NCI-H1105 (cell line): ENCODE measurements at regions not wholly inside any gene's neighbourhood (a gene's known extent, or its start where the extent isn't known, plus 50 kb on each side); places are given as distances from the start of the nearest gene placed in this dataset.

Experiments used
- DNase-seq: peaks from one replicate; lab custom pipeline; 2025; lab: John Stamatoyannopoulos, UW

DNA sequence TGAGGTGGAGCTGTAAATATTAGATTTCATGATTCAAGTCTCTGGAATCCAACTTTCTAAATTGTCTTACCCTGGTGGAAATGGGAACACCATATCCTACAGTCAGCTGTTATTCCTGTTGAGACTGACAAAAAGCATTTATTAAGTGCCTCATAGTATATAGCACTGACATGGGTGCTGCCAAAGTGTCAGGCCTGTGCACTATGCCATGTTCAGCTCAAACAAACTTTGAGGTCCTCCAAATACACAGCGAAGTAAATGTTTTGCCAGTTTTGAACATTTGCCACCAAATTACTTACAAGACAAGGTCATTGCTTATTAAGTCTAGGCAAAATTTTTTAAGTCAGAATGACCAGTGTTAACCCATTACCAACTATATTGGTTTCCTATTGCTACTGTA lies 162.9 kb upstream of the SLC25A13 start:
- DNase-seq = no peak

DNA sequence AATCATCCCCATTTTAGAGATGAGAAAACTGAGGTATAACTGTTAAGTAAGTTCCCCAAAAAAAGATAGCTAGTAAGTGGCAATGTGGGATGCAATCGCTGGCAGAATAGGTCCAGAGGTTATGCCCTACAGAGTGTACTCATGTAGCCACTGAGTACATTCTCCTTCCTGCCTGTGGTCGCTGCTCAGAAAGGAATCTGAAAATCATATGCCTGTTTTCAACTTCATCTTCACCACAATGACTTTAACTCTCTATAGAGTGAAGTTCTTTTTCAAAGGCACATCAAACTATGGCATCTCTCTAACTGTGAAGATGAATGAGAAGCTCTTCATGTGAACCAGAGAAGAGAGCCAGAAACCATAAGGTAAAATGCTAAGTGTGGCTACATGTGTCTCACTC lies 162.2 kb upstream of the SLC25A13 start:
- no peak for DNase-seq

DNA sequence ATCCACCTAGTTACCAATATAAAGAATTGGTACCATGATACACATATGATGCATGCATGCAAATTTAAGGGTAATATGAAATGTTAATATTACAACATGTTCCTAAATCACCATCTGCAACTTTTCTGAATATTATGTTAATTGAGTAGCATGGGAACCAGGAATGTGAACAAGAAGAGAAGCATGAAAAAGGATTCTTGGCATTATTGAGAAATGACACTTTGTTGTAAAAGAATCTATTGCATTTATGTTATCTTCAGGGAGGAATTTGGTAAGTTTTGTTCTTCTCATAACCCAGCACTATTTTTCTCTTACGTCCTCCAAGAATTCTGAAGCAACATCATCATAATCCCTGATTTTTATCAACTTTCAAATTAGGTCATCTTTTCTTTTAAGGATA lies 159.9 kb upstream of the SLC25A13 start:
- DNase-seq = no peak

DNA sequence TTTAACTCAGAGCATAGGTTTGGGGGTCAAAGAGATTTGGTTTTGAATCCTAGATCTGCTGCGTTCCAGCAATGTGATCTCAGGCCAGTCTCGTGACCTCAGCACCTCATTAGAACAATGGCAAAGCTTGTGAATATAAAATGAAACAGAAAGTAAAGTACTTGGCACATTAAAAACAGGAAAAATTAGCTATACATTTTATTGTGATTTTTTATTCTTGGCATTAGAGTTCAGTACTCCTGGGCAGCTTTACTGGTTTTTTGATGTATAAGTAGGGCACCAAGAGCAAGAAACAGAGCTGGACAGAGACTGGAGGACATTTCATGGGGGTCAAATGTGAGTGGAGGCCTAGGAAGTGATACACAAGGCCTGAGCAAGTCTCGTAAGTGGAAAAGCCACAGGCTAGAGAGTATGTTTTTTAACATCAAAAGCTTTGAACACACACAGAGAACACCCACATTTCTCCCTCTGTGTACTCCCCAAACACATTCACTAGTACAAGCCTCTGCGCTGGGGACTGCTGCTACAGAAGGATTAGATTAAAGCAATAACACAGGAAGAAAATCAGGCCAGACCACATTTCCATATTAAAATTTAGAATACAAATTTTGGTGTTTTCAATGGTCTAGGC lies 157.2 kb upstream of the SLC25A13 start:
- no peak for DNase-seq

DNA sequence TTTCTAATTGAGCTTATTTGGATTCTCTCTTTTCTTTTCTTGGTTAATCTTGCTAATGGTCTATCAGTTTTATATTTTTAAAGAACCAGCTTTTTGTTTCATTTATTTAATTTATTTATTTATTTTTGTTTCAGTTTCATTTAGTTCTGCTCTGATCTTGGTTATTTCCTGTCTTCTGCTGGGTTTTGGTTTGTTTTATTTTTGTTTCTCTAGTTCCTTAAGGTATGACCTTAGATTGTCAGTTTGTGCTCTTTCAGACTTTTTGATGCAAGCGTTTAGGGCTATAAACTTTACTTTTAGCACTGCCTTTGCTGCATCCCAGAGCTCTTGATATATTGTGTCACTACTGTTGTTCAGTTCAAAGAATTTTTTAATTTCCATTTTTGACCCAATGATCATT lies 149.7 kb upstream of the SLC25A13 start:
- DNase-seq = no peak

DNA sequence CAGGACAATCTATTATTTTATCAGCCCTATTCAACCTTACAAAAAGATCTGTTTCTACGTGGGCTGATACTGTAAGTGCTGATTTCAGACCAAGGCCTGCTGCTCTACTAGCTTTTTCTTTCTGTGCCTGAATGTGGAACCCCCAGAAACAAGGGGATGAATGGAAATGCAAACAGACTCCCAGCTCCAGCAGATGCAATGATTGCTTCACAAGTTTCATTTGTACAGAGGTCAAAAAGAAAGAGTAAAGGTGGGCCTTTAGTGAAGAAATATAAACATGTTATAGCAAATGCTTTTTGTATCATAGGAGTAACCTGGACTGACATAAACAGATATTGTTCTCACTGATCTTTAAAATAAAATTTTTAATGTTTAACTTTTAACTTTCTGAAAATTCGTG lies 130.2 kb upstream of the SLC25A13 start:
- no peak for DNase-seq

DNA sequence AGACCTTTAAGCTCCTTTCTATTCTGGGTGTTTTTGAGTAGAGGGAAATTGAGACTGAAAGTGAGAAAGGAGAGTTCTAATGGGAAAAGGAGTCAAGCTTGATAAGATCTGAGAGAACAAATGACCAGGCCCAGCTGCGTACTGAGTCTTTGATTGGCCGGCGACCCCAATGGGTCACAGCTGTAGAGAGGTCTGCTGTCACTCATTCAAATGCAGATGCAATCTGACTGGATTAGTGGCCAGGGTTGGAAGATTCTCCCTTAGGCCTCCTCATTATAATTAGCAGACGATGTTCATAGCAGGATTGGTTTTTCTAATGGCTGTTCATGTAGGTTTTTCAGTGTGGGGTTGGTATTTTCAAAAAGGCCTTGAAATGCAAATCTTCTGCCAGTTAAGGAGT lies 127.2 kb upstream of the SLC25A13 start:
- DNase-seq = no peak

DNA sequence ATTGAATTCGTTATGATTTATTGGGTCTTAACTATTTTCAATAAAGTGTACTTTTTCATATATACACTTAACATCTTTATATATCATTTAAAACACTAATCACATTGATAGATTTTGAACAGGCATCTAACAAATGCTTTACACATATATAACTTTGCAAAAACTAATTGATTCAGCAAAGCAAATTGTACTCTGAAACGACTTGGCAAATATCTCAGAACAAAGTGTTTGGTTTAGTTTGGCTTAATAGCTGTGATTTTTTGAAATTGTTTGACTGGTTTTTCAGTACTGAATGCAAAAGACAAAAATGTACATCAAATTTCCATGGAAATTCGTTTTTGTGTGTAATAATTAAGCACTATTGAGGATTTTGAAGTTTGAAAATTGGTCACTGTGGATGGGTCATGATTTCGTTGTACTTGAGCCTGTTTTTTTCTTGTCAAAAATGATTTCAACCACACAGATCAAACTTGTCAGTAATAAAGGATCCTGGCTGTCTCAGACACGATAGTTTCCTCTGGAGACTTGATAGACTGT lies 125.3 kb upstream of the SLC25A13 start:
- no peak for DNase-seq

DNA sequence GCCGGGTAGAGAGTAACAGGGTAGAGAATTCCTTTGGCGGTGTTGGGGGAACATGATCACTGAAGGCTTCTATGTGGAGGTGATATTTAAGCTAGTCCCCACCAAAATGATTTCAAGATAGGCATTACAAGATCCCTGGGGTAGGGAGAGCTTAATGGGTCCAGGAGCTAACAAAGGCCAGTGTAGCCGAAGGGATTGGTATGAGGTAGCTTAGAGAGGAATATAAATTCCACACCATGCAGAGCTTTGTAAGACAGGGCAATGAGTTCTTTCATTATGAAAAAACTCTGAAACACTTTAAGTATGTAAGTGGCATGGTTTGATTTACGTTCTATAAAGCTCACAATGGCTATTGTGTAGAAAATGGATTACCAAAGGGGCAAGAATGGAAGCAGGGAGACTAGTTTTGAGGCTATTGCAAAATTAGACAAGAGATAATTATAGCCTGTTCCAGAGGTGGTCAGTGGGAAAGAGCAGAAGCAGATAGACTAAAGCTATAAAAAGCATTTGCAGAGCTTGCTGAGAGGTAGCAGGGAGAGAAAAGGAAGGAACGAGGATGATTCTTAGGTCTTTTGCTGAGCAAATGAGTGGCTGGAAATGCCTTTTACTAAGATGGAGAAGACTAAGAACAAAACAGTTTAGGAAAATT lies 119.7 kb upstream of the SLC25A13 start:
- no peak for DNase-seq

DNA sequence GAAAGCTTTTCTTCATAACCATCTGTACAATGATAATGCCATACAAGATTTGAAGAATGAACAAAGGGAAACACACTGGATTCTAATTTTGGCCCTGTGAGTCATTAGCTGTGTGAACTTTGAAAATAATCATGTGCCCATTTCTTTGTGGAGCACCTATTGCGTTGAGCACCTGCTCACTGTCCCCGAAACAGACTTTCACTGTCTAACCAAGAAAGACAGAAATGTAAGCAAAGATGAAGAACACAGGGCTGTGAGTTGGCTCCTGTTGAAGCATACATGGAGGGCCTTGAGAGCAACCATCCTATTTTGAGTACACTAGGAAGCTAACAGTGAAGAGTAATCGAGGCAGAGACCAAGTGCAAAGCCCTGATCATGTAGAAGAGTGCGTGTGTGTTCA lies 118.4 kb upstream of the SLC25A13 start:
- no peak for DNase-seq

DNA sequence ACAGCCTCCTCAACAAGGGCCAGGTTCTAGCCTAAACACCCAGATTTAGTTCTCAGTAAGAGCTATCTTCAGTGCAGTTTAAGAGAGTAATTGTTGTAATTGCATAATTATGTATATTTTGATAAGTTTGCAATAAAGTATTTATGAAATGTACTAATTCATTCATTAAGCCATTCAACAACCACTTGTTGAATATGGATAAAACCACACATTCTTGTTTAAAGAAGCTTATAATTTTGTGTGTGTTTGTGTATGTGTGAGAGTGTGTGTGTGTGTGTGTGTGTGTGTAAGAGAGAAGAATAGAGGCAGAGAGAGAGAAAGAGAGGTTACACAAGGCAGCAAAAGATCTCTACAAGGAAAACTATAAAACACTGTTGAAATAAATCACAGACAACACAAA lies 115.0 kb upstream of the SLC25A13 start:
- no peak for DNase-seq

DNA sequence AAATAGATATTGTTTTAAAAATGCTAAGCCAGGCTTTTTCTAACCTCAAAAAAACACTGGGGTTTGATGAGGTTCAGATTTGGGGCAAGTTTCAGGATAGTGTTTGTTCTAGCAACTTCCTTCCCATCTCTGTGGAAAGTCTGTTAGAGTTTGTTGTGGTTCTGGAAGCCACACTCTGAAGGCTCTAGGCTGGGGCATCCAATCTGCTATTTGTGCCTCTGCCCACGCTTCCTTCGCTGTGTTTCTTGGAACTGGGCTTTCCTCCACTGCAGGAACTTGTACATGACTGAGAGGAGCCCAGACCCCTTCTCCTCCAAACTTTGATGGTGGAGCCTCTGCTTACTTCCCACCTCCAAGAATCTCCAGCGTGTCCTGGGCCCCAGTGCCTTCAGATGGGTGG lies 108.5 kb upstream of the SLC25A13 start:
- DNase-seq = no peak

DNA sequence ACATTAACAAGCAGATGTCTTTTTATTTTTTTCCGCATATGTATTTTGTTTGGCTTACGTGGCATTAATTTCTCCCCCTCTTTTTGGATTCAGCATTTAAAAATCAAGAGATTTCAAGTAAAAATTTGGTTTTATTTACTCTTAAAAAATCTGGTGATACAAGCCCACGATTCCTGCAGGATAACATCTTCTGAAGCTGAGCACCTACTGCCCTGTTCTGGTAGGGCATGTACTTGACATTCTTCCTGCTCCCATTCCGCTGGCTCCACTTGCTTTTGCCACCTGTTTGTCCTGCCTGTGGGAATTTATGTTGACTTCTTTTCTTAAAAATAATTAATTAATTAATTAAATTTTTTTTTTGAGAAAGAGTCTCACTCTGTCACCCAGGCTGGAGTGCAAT lies 105.2 kb upstream of the SLC25A13 start:
- no peak for DNase-seq

DNA sequence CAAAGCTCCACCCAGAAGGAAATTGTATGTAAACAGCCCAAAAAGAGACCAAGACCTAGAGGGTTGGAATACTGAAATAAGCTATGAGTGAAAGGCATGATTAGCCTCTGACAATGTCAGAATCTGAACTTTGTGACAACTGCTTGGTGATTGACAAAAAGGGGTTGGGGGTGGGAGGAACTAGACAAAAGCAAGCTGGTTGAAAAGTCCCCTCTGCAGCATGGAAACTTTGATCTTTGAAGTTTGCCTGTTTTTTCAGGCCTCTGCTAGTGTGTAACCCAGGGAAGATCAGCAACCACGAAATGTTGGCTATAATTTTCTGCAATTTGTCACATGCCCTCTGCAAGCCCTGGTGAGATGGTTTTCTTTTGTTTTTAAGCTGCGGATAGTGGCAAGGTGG lies 104.8 kb upstream of the SLC25A13 start:
- DNase-seq = no peak

DNA sequence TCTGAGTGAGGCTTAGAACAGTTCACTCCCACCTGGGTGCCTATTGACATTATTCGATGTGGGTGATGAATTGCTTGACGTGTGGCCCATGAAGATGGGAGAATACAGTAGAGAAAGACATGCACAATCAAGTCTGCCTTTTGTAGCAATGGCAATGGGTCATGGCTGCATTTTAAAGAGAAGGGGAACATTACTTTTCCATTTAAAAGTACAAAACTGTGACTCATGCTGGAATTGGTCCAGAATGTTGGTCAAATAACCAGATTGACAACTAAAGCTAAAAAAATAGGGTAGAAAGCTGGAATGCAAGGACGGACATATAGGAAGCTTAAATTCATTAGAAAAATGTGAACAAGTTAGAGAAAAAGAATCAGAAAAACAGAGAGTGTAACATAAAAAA lies 104.1 kb upstream of the SLC25A13 start:
- DNase-seq = no peak

DNA sequence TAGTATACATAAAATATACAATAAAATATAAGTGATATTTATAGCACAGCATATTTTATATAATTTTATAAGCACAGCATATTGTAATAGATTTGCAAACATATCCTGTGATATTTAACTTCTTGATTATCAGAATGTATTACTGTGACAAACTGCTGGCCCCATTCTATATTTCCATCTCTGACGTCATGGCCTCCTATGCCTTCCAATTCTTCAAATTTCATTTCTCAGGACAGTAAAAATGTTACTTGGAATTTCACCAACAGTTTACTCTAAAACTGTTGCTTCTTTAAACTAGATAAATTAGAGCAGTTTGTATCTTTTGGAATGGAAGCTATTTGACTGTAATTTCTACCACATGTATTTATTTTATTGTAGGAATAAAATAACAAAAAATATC lies 102.5 kb upstream of the SLC25A13 start:
- no peak for DNase-seq

DNA sequence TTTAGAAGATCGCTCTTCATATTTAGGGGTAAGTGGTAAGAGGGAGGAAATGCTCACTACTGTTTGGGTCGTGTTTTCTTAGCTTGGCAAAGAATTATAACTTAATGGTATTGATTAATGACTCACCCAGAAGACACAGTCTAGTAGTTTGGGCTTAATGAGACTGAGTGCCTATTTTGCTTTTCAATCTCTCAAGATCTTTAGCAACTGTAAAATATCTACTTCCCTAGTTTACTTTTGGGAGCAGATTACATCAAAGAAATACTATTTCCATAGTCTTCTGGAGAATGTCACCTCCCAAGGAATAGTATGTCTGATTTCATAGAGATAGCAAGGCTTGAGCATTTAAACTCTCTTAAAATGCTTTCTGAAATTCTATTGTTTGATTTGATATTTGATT lies 100.5 kb upstream of the SLC25A13 start:
- DNase-seq = no peak

DNA sequence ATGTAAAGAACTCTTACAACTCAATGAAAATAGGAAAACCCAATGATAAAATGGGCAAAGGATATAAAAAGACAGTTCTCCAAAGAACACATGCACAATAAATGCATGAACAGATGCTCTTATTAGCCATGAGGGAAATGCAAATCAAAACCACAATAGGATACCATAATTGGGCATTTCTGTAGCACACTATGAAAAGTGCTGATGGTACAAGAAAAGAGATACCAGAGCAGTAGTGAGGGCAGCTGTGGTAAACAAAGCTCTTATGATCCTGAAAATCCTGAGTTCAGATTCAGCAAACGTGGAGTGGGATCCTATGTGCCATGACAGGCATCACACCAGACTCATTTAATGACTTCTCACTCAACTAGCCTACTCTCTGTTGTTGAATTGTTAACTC lies 96.7 kb upstream of the SLC25A13 start:
- no peak for DNase-seq

DNA sequence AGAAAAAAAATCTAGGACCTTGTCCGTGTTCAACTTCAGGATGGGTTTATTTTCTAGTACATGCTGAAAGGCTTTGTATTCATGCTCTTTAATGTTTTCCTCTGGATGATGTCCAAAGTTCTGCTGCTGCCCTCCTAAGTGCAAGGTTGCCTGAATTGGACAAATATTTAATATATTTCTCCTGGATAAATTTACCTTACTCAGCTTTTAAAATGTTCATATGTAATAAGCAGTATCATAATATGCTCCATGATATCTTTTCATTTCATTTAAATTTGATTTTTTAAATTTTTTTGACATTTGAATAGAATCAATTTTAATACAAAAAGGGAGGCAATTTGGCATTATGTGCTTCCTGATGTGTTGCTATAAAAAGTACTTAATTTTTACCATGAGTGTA lies 95.9 kb upstream of the SLC25A13 start:
- no peak for DNase-seq

DNA sequence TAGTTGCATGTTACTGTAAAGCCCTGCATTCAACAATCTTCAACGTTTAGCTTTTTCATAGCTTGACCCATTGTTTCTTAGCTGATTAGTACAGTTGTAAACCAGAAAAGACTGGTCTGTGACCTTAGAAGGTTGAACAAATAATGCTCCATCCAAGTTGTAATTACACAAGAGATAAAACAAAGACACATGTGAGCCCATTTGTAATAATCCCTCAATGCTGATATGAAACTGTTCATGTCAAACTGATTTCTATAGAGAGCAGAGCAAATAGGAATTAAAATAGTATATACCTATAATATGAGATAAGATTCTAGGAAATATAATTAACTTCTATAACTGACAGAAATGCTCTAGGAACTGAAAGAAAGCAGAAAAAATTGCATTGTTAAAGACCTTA lies 94.7 kb upstream of the SLC25A13 start:
- no peak for DNase-seq

DNA sequence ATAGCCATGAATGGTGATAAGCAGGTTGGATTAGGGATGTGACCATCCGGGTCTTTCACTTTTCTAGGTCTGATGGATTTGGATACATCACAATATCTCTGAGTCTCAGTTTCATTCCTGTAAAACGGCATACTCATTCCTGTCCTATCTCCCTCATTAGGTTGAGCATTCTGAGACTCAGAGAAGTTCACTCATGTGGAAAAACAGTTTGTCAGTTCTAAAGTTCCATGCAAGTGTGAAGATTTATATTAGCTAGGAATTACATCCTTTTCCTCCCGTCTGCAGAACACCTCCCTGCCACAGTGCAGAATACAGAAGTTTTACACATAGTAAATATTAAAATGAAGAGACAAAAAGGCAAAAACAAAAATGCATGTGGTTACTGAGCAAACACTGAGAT lies 94.2 kb upstream of the SLC25A13 start:
- DNase-seq = no peak

DNA sequence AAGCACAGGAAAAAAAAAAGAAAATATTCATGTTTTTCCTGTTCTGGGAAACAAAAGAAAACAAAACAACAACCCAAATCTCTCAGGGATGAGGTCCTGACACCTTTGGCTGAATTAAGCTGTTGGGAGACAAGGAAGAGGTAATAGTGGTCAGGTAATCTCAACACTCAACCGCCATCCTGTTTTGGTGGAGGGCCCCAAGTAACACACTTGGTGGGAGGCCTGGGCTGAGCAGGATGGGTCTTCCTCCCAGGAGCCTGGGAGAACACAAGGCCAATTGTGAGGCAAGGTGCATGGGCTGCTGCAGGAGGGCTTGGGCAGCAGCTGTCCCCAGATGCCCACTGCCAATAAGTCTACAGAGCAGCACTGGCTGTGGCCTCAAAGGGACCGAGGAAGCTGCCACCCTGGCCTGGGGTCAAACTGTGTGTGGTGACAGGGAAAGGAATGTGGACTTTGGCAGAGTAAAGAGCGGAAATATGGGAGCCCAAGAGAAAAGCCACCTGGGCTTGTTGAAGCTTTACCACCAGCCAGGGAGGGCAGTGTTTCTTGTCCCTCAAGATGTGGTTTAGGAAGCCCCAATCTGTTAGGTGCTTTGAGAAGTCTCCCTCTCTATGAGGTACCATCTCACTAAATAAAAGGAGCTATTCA lies 93.5 kb upstream of the SLC25A13 start:
- no peak for DNase-seq

DNA sequence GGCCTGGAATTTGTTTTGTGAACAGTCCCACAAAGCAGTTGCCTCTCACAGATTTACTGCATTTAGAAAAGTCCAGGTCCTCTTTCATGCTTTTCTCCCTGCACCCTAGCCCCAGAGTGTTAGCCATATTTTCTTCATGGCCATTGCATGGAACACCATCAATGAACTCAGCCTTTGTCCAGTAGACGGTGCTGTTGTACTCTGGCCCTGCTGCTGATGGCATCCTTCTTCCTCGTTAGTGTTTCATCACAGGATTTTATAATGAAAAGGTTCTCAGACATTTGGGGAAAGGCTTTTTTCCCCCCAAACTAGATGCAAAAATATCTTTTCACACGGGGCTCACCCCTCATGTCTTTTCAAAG lies 93.0 kb upstream of the SLC25A13 start:
- DNase-seq = peak; percentile 52
